Adrenal gland (tissue), 5 donors: ENCODE measurements at regions not wholly inside any gene's neighbourhood (a gene's known extent, or its start where the extent isn't known, plus 50 kb on each side); places are given as distances from the start of the nearest gene placed in this dataset.

ENCODE experiments used
- CTCF ChIP-seq, 6 experiments: fragments of 450-650 bp in 4 of 6; fragments of 200-600 bp in 2 of 6; sonication (generic) in 1 of 6; IDR thresholded peaks; 1 replicate in 5 of 6; 2 replicates in 1 of 6; pipeline versions ENCODE4 v1.5.1 to v1.8.0; 2016 to 2021; ENCODE audit warnings: antibody characterized with exemption in 6 of 6, mild to moderate bottlenecking in 2 of 6, moderate library complexity in 1 of 6
- POLR2A ChIP-seq, 2 donors: fragments of 450-650 bp; IDR thresholded peaks; one replicate each; pipeline ENCODE4 v1.6.1; 2017; ENCODE audit warnings: antibody characterized with exemption in 2 of 2, mild to moderate bottlenecking in 2 of 2, moderate library complexity in 1 of 2
- donor health status: DM: no; HTN: no; CAD: no.

GRCh38 chr11:92808022-92808421 lies 161.4 kb upstream of the MTNR1B start:
- no peak for TF ChIP-seq CTCF (IDR thresholded peaks at IDR 0.05)
- TF ChIP-seq POLR2A (IDR thresholded peaks at IDR 0.05) = no peak
